NK-92 treated with Interleukin-12 subunit alpha and Interleukin-12 subunit beta, amount 100 ng/mL, for 24 hours (cell line): ENCODE measurements at regions not wholly inside any gene's neighbourhood (a gene's known extent, or its start where the extent isn't known, plus 50 kb on each side); places are given as distances from the start of the nearest gene placed in this dataset.
"Not testable (repeated sequence)": the region's sequence is repeated elsewhere in the genome, so short reads cannot be mapped to it uniquely, and the experiment has no call there.

Experiments used
- DNase-seq: peaks from one replicate; lab custom pipeline; 2025; lab: John Stamatoyannopoulos, UW

GRCh38 chr2:84214455-84214854 lies 244.6 kb downstream of the SUCLG1 start:
- DNase-seq = no peak

GRCh38 chr2:84212611-84213314 lies 246.3 kb downstream of the SUCLG1 start:
- DNase-seq = no peak

DNA sequence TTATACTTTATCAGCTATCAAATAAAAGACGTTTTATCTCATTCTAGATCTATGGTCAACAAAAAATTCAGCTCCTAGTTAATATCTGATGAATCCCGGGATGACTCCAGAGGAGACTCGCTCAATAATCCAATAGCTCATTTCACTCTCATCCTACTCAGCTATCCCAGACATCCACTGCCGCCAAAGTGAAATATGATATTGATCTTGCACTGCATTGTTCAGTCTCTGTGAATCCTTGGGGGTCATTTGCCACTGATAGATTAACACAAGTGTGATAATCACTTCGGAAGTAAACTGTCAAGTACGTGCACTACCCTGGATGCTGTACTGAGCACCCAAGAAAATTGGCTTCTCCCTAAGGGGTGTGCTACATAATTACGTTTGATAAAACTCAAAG lies 249.1 kb downstream of the SUCLG1 start:
- DNase-seq = no peak

DNA sequence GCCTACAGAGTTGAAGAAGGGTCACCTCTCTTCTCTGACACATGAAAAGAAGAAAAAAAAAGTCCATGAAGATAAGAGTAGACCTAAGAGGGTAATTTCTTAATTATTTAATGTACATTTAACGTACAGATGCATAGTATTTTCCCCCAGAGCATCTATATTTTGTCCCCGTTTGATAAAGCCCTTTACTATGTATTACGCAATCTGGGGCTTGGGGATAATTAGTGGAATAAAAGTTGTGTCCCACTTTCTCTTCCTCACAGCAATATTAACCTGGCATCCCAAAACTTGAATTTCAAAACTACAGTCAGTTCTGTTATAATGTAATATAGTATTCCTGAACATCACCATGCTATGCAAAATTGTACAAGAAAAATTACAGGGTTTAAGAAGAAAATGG lies 254.1 kb downstream of the SUCLG1 start:
- DNase-seq = no peak

DNA sequence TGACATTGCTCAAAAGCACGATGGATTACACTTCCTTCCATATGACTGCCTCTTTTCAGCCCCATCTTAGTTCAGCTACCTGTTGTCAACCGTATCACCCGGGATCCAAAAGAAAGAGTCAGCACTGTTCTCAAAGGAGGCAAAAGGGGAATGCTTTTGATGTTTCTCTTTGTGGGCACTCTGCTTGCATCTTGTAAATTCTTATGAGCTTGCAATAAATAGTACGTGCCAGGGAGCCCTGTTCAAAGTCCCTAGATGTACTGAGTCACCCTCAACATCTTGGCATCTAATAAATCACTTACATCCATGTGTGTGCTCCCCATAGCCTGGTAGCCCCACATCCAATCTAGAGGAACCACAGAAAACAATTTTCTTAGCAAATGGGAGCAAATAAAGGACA lies 256.9 kb downstream of the SUCLG1 start:
- no peak for DNase-seq

GRCh38 chr2:84201158-84201557 lies 257.9 kb downstream of the SUCLG1 start:
- DNase-seq = no peak

DNA sequence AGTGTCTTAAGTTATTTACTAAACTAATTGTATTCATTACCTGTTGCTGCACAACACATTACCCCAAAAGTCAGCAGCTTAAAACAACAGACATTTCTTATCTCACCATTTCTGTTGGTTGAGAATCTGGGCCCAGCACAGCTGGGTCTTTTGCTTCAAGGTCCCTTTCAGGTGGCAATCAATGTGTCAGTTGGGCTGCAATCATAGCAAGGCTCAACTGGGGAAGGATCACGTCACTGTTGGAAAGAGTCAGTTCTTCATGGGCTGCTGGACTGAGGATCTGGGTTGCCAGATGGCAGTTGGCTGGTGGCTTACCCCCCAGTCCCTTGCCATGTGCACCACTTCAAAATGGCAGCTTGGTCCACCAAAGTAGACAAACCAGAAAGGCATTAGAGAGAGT lies 261.2 kb downstream of the SUCLG1 start:
- DNase-seq = no peak

- DNase-seq = no peak
Observed at GRCh38 chr2:84194949-84195644, 264.0 kb downstream of the SUCLG1 start.

DNA sequence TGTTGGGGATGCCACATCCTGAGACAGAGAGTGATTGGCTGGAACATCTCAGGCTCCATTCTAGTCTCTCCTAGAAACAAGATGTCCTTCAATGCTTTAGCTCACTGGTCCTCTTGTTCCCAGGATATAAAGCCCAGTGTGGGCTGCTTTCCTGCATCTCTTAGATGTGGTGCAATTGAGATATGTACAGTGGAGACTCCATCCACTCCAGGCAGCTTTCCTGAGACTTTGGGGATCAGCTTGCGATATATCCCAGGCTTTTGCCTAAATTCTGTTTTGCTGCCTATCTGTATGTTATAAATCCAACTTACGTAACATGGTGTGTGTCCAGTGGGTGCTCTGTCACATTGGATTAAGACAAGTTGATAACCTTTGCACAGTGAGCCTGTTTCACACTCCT lies 264.9 kb downstream of the SUCLG1 start:
- DNase-seq = no peak

GRCh38 chr2:84187258-84187657 lies 271.8 kb downstream of the SUCLG1 start:
- no peak for DNase-seq

DNA sequence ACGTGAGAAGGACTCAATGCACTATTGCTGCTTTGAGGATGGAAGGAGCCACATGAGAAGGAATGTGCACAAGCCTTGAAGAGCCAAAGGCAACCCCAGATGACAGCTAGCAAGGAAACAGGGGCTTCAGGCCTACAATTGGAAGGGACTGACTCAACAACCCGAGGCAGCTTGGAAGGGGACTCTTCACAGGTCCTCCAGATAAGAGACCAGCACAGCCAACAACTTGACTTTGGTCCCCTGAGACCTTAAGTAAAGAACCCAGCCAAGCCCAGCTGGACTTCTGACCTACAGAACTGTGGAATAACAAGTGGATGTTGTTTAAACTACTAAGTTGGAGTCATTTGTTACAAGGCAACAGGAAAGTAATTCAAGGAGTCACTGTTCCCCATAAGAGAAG lies 277.2 kb downstream of the SUCLG1 start:
- no peak for DNase-seq

GRCh38 chr2:84177733-84178132 lies 281.3 kb downstream of the SUCLG1 start:
- DNase-seq = no peak

GRCh38 chr2:84175970-84176369 lies 283.1 kb downstream of the SUCLG1 start:
- no peak for DNase-seq

DNA sequence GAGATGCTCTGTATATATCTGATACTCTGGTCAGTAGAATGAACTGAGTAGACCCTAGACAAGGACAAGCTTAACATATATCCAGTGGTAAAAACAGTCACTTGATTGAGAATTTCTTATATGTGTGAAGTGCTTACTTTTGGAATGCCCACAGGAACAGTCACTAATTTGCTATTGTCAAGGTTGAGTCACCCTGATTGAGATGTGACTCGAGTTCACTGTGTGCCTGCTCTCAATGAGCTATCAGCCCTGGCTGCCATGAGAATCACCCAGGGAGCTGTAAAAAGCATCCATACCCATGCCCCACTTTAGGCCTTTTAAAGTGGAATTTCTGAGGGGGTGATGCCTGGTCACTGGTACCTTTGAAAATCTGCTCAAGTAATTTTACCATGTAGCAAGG lies 283.7 kb downstream of the SUCLG1 start:
- DNase-seq = no peak

DNA sequence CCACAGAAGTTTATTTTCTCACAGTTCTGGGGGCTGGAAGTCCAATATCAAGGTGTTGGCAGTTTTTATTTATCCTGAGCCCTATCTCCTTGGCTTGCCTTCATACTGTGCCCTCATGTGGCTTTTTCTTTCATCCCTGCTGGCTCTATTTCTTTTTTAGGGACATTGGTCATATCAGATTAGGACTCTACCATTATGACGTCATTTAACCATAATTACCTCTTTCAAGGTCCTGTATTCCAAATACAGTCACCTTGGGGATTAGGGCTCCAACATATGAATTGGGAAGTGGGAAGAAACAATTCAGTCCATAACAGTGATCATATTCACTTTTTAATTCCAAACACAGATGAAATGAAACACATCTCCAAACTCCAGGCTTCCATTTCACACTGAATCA lies 286.0 kb downstream of the SUCLG1 start:
- no peak for DNase-seq

DNA sequence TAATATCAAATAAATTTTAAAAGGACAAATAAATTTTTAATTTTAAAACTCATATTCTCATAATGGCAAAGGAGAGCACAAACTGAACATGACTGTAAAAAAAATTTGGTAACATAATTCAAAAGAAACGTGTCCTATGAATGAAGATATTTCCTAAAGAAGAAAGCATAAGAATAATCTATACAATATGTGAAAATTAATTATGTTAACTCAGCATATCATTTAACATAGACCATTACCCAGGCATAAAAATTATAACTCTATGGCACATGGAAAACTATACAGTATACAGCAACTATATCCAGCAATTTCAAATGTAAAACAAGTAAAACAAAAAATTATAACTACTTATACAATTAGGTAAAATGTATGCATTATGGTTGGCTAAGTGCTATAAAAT lies 288.1 kb downstream of the SUCLG1 start:
- DNase-seq = no peak

GRCh38 chr2:84169871-84170270 lies 289.2 kb downstream of the SUCLG1 start:
- DNase-seq = no peak

DNA sequence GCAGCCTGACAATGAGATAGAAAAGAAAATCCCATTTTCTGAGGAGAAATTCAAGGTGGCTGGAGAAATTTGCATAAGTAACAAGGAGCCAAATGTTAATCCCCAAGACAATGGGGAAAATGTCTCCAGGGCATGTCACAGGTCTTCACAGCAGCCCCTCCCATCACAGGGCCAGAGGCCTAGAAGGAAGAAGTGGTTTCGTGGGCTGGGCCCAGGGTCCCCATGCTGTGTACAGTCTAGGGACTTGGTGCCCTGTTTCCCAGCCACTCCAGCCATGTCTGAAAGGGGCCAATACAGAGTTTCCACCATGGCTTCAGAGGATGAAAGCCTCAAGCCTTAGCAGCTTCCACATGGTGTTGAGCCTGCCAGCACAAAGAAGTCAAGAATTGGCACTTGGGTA lies 290.5 kb downstream of the SUCLG1 start:
- not testable (repeated sequence) for DNase-seq

GRCh38 chr2:84165256-84165655 lies 293.8 kb downstream of the SUCLG1 start:
- no peak for DNase-seq

GRCh38 chr2:84160453-84160852 lies 298.6 kb downstream of the SUCLG1 start:
- DNase-seq = no peak

- no peak for DNase-seq
Observed at GRCh38 chr2:84158605-84159004, 300.5 kb downstream of the SUCLG1 start.

DNA sequence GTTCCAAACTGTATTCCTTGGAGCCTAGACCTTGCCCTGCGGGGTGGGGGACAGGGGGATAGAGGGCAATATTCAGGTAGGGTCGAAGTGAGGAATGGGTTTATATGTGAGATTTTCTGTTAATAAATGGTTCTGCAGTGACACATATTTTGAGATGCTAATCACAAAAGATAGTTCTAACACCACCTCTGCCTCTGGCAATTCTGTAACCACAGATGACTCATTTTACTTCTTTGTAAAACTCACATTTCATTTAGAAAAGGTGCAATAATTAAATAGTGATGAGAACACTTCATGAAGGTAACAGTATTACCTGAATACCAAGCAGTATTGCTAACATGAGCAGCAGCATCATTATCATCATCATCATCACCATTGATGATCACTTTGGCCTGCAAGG lies 306.6 kb downstream of the SUCLG1 start:
- DNase-seq = no peak

- no peak for DNase-seq
Observed at GRCh38 chr2:84144345-84144744, 314.7 kb downstream of the SUCLG1 start.

GRCh38 chr2:84137034-84137433 lies 322.0 kb downstream of the SUCLG1 start:
- DNase-seq = no peak
